ENCODE measurements at regions not wholly inside any gene's neighbourhood (a gene's known extent, or its start where the extent isn't known, plus 50 kb on each side); places are given as distances from the start of the nearest gene placed in this dataset.

GRCh38 chr19:20478936-20479335 lies 86.6 kb downstream of the ZNF737 start:
- TF ChIP-seq, protein P1, sequence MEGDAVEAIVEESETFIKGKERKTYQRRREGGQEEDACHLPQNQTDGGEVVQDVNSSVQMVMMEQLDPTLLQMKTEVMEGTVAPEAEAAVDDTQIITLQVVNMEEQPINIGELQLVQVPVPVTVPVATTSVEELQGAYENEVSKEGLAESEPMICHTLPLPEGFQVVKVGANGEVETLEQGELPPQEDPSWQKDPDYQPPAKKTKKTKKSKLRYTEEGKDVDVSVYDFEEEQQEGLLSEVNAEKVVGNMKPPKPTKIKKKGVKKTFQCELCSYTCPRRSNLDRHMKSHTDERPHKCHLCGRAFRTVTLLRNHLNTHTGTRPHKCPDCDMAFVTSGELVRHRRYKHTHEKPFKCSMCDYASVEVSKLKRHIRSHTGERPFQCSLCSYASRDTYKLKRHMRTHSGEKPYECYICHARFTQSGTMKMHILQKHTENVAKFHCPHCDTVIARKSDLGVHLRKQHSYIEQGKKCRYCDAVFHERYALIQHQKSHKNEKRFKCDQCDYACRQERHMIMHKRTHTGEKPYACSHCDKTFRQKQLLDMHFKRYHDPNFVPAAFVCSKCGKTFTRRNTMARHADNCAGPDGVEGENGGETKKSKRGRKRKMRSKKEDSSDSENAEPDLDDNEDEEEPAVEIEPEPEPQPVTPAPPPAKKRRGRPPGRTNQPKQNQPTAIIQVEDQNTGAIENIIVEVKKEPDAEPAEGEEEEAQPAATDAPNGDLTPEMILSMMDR (IDR thresholded peaks at IDR 0.05), result no peak
- TF ChIP-seq POLR2A (IDR thresholded peaks at IDR 0.05), result no peak
